MCF 10A (cell line): ENCODE measurements at regions not wholly inside any gene's neighbourhood (a gene's known extent, or its start where the extent isn't known, plus 50 kb on each side); places are given as distances from the start of the nearest gene placed in this dataset.

ENCODE experiments used
- BruUV-seq: library from RNA; stranded (reverse); fragments of 400-500 nt; replicated peaks from 2 replicates; lab custom pipeline; 2021; lab: Mats Ljungman, UMichigan
- CTCF ChIA-PET: fragments of 300-600 bp; sonication (Branson Sonifier 250); formaldehyde crosslinking; extraction: SDS; loops from one replicate; lab custom pipeline; 2021; ENCODE audit warnings: antibody characterized with exemption, inconsistent platforms; lab: Yijun Ruan, JAX
- POLR2A ChIA-PET: fragments of 300-600, 350-650 bp; sonication (Branson Sonifier 250); formaldehyde crosslinking; extraction: SDS; loops from one replicate; lab custom pipeline; 2020; ENCODE audit warnings: antibody characterized with exemption, inconsistent platforms; lab: Yijun Ruan, JAX
- DNase-seq: peaks from one replicate; pipeline ENCODE4 v3.0.0-alpha.2; 2018; ENCODE audit not compliant: unreplicated experiment
- H3K27ac Mint-ChIP-seq: one replicate; pipeline ENCODE4 v1.8.0; 2022; ENCODE audit warnings: mild to moderate bottlenecking, low read depth, mixed read lengths; ENCODE audit not compliant: unreplicated experiment
- H3K27me3 Mint-ChIP-seq: one replicate; pipeline ENCODE4 v1.8.0; 2022; ENCODE audit warnings: mixed read lengths; ENCODE audit not compliant: insufficient read depth, unreplicated experiment
- H3K36me3 Mint-ChIP-seq: one replicate; pipeline ENCODE4 v1.8.0; 2022; ENCODE audit warnings: mild to moderate bottlenecking, moderate library complexity, mixed read lengths; ENCODE audit not compliant: insufficient read depth, unreplicated experiment
- H3K4me1 Mint-ChIP-seq: one replicate; pipeline ENCODE4 v1.8.0; 2022; ENCODE audit warnings: mixed read lengths; ENCODE audit not compliant: insufficient read depth, unreplicated experiment
- H3K4me3 Mint-ChIP-seq: one replicate; pipeline ENCODE4 v1.8.0; 2022; ENCODE audit warnings: mild to moderate bottlenecking, moderate library complexity, mixed read lengths; ENCODE audit not compliant: unreplicated experiment
- H3K9me3 Mint-ChIP-seq: one replicate; pipeline ENCODE4 v1.8.0; 2022; ENCODE audit warnings: mixed read lengths; ENCODE audit not compliant: unreplicated experiment
- intact Hi-C: fragments of 100-400 bp; cut with micrococcal nuclease; formaldehyde crosslinking; loops from 2 replicates; pipeline ENCODE4 v1.14.1; 2022
- TF ChIP-seq, protein P1 (sequence below): fragments of 200-600 bp; IDR thresholded peaks from one replicate; pipeline ENCODE4 v1.8.0; 2022; ENCODE audit warnings: antibody characterized with exemption, mild to moderate bottlenecking; ENCODE audit not compliant: unreplicated experiment

DNA sequence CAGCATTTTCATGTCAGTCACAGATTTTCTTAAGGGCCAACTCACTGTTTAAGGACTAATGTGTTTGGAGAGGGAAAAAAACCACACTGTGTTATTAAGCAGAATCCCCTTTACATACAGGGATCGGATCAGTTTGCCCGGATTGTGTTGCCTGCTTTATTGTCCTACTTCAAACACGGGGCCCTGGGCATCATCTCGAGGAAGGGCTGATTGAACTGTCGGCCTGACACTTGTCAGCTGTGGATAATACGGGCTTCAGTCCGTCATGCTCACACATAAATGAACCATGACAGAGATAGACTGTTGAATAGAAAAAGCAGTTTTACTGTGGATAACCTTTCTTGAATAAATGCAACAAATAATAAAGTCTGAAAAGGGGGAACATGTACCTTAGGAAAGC is 325.0 kb downstream of the ZSWIM6 start:
- no TSS peak for BruUV-seq
- Mint-ChIP-seq H3K9me3 (no peaks in the 10 kb centered on the region), H3K36me3 (no peaks in the 10 kb centered on the region), H3K4me3 (no peak overlapping the region), H3K27me3 (no peaks in the 10 kb centered on the region), H3K27ac (no peak overlapping the region), H3K4me1 (no peaks in the 10 kb centered on the region)
- POLR2A ChIA-PET: interaction anchor here (0.5 to 1.6 kb wide), 3 partner anchors 326 to 487 kb away, joined by 3 to 5 read pairs (median 4); no protein-coding TSS in a partner anchor
- DNase-seq: no peak
- TF ChIP-seq, protein P1, sequence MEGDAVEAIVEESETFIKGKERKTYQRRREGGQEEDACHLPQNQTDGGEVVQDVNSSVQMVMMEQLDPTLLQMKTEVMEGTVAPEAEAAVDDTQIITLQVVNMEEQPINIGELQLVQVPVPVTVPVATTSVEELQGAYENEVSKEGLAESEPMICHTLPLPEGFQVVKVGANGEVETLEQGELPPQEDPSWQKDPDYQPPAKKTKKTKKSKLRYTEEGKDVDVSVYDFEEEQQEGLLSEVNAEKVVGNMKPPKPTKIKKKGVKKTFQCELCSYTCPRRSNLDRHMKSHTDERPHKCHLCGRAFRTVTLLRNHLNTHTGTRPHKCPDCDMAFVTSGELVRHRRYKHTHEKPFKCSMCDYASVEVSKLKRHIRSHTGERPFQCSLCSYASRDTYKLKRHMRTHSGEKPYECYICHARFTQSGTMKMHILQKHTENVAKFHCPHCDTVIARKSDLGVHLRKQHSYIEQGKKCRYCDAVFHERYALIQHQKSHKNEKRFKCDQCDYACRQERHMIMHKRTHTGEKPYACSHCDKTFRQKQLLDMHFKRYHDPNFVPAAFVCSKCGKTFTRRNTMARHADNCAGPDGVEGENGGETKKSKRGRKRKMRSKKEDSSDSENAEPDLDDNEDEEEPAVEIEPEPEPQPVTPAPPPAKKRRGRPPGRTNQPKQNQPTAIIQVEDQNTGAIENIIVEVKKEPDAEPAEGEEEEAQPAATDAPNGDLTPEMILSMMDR: no peak
- intact Hi-C loops: loop anchor here (5.0 kb wide), 1 partner anchor 980 kb away; no protein-coding TSS in a partner anchor
- CTCF ChIA-PET: interaction anchor here (0.7 to 4.2 kb wide), 16 partner anchors 8 to 977 kb away, joined by 3 to 39 read pairs (median 6); partner anchors contain the start of gene ZSWIM6

GRCh38 chr5:61657686-61658085 is 325.6 kb downstream of the ZSWIM6 start:
- no peaks in the 10 kb centered on the region for H3K9me3 Mint-ChIP-seq
- intact Hi-C loops: loop anchor here (1.0 to 5.0 kb wide), 7 partner anchors 160 to 980 kb away; no protein-coding TSS in a partner anchor
- POLR2A ChIA-PET: interaction anchor here (0.6 to 1.6 kb wide), 5 partner anchors 13 to 488 kb away, joined by 3 to 5 read pairs (median 4); no protein-coding TSS in a partner anchor
- CTCF ChIA-PET: interaction anchor here (0.6 to 4.2 kb wide), 37 partner anchors 9 to 978 kb away, joined by 3 to 39 read pairs (median 4); partner anchors contain the start of gene ZSWIM6
- H3K27me3 Mint-ChIP-seq: no peaks in the 10 kb centered on the region
- DNase-seq: no peak
- H3K27ac Mint-ChIP-seq: no peak overlapping the region
- BruUV-seq: no TSS peak
- H3K36me3 Mint-ChIP-seq: no peaks in the 10 kb centered on the region
- no peak overlapping the region for H3K4me3 Mint-ChIP-seq
- TF ChIP-seq, protein P1: no peak
- no peaks in the 10 kb centered on the region for H3K4me1 Mint-ChIP-seq

- ChIA-PET CTCF (interaction anchor here (0.6 to 4.2 kb wide), 61 partner anchors 9 to 705 kb away, joined by 3 to 39 read pairs (median 4); partner anchors contain the start of gene ZSWIM6), POLR2A (interaction anchor here (1.1 to 1.6 kb wide), 5 partner anchors 325 to 604 kb away, joined by 3 to 5 read pairs (median 5); partner anchors contain the start of gene ZSWIM6)
- no TSS peak for BruUV-seq
These were observed 326.5 kb downstream of the ZSWIM6 start for GRCh38 chr5:61658592-61659008.

GRCh38 chr5:61659221-61659696 is 327.2 kb downstream of the ZSWIM6 start:
- Mint-ChIP-seq H3K4me1 (no peaks in the 10 kb centered on the region), H3K4me3 (no peak overlapping the region), H3K27ac (no peak overlapping the region), H3K9me3 (no peaks in the 10 kb centered on the region), H3K27me3 (no peaks in the 10 kb centered on the region), H3K36me3 (no peaks in the 10 kb centered on the region)
- no TSS peak for BruUV-seq
- intact Hi-C loops: loop anchor here (2.0 to 5.0 kb wide), 3 partner anchors 604 to 982 kb away; no protein-coding TSS in a partner anchor
- TF ChIP-seq, protein P1: no peak
- no peak for DNase-seq
- ChIA-PET CTCF (interaction anchor here (0.5 to 4.2 kb wide), 60 partner anchors 10 to 684 kb away, joined by 3 to 39 read pairs (median 4); partner anchors contain the start of gene ZSWIM6), POLR2A (interaction anchor here (1.1 to 1.6 kb wide), 3 partner anchors 326 to 604 kb away, joined by 4 to 5 read pairs (median 5); partner anchors contain the start of gene ZSWIM6)

More at GRCh38 chr5:61658592-61659008, 326.5 kb downstream of the ZSWIM6 start:
- Mint-ChIP-seq H3K27ac (no peak overlapping the region), H3K9me3 (no peaks in the 10 kb centered on the region), H3K27me3 (no peaks in the 10 kb centered on the region), H3K4me1 (no peaks in the 10 kb centered on the region), H3K4me3 (no peak overlapping the region), H3K36me3 (no peaks in the 10 kb centered on the region)
- TF ChIP-seq, protein P1: peak; percentile 94
- intact Hi-C loops: loop anchor here (1.0 to 5.0 kb wide), 7 partner anchors 159 to 981 kb away; no protein-coding TSS in a partner anchor
- DNase-seq: peak; percentile 80
